CD4-positive, alpha-beta T cell (primary cell): ENCODE measurements at regions not wholly inside any gene's neighbourhood (a gene's known extent, or its start where the extent isn't known, plus 50 kb on each side); places are given as distances from the start of the nearest gene placed in this dataset.

Source experiments
- ATAC-seq: fragments of 200-7000 bp; cut with Tn5 transposase; one replicate; pipeline ENCODE4 v1.10.0; 2022; ENCODE audit warnings: mild to moderate bottlenecking; ENCODE audit not compliant: poor library complexity
- CTCF ChIA-PET: fragments of 350-600 bp; sonication (Branson Sonifier 250); formaldehyde crosslinking; loops from one replicate; lab custom pipeline; 2021; ENCODE audit warnings: antibody characterized with exemption, inconsistent platforms; lab: Charles Lee
- POLR2A ChIA-PET: fragments of 350-600 bp; sonication (Branson Sonifier 250); formaldehyde crosslinking; loops from one replicate; lab custom pipeline; 2021; ENCODE audit warnings: antibody characterized with exemption, inconsistent platforms; lab: Charles Lee
- DNase-seq, 14 experiments: peaks; one replicate each; pipeline ENCODE4 v3.0.0-alpha.2; 2013 to 2020; ENCODE audit warnings: mixed read lengths in 2 of 14
- H3K27ac ChIP-seq, 2 donors: one replicate each; pipeline versions ENCODE4 v1.5.1 to v1.7.0; 2013; ENCODE audit warnings: low read length in 2 of 2, low read depth in 1 of 2, mild to moderate bottlenecking in 1 of 2
- H3K27me3 ChIP-seq, 2 experiments: 1 replicate in 1 of 2; 2 replicates in 1 of 2; pipeline versions ENCODE4 v1.6.1 to v1.7.0; 2013; ENCODE audit warnings: low read length in 2 of 2, control low read depth in 1 of 2, mild to moderate bottlenecking in 1 of 2, moderate library complexity in 1 of 2; ENCODE audit not compliant: insufficient read depth in 2 of 2, control insufficient read depth in 1 of 2
- H3K36me3 ChIP-seq: one replicate; pipeline ENCODE4 v1.6.1; 2013; ENCODE audit warnings: low read length, control low read depth; ENCODE audit not compliant: insufficient read depth
- H3K4me1 ChIP-seq: one replicate; pipeline ENCODE4 v1.6.1; 2013; ENCODE audit warnings: low read length, control low read depth; ENCODE audit not compliant: insufficient read depth
- H3K4me3 ChIP-seq: one replicate; pipeline ENCODE4 v1.5.1; 2013; ENCODE audit warnings: mild to moderate bottlenecking, low read length, moderate library complexity
- H3K9me3 ChIP-seq, 2 experiments: 1 replicate in 1 of 2; 2 replicates in 1 of 2; pipeline versions ENCODE4 v1.6.1 to v1.7.0; 2013; ENCODE audit warnings: low read length in 2 of 2, mild to moderate bottlenecking in 2 of 2, control low read depth in 1 of 2, moderate library complexity in 1 of 2; ENCODE audit not compliant: control insufficient read depth in 1 of 2, insufficient read depth in 1 of 2
- H3K27ac Mint-ChIP-seq: one replicate; pipeline ENCODE4 v1.8.0; 2020; ENCODE audit warnings: mixed read lengths
- H3K27me3 Mint-ChIP-seq: one replicate; pipeline ENCODE4 v1.8.0; 2021; ENCODE audit warnings: mixed read lengths
- H3K36me3 Mint-ChIP-seq: one replicate; pipeline ENCODE4 v1.8.0; 2021; ENCODE audit warnings: low read depth, mixed read lengths
- H3K4me1 Mint-ChIP-seq: one replicate; pipeline ENCODE4 v1.8.0; 2021; ENCODE audit warnings: low read depth, mixed read lengths
- H3K4me3 Mint-ChIP-seq: one replicate; pipeline ENCODE4 v1.8.0; 2020; ENCODE audit warnings: mild to moderate bottlenecking, mixed read lengths
- H3K9me3 Mint-ChIP-seq: one replicate; pipeline ENCODE4 v1.8.0; 2020; ENCODE audit warnings: mixed read lengths
- CTCF ChIP-seq: fragments of 200-600 bp; IDR thresholded peaks from one replicate; pipeline ENCODE4 v1.8.0; 2022; ENCODE audit warnings: antibody characterized with exemption, mild to moderate bottlenecking
- intact Hi-C, 2 experiments: fragments of 100-400 bp; cut with DNase I in 1 of 2; cut with micrococcal nuclease in 1 of 2; formaldehyde crosslinking; loops; one replicate each; pipeline versions ENCODE4 v1.15.1 to v1.9.0; 2023 to 2025; cut with DNase I, micrococcal nuclease

- H3K27ac ChIP-seq = no peak overlapping the region
- no peaks in the 10 kb centered on the region for H3K27me3 Mint-ChIP-seq
- no peaks in the 10 kb centered on the region for H3K27me3 ChIP-seq
- H3K9me3 Mint-ChIP-seq = peaks cover 13% of the 10 kb centered on the region
- POLR2A ChIA-PET = no interaction called here
- H3K27ac Mint-ChIP-seq = no peak overlapping the region
- peaks cover 0 to 4% of the 10 kb centered on the region in 2 experiments for H3K9me3 ChIP-seq
- CTCF ChIA-PET = no interaction called here
- TF ChIP-seq CTCF = no peak
- H3K36me3 ChIP-seq = no peaks in the 10 kb centered on the region
- no peaks in the 10 kb centered on the region for H3K4me1 ChIP-seq
- no peak for ATAC-seq
- H3K4me3 Mint-ChIP-seq = no peak overlapping the region
- DNase-seq = no peak
- no peaks in the 10 kb centered on the region for H3K4me1 Mint-ChIP-seq
- no peak overlapping the region for H3K4me3 ChIP-seq
- intact Hi-C loops = no loop called here
- H3K36me3 Mint-ChIP-seq = no peaks in the 10 kb centered on the region
Measured at GRCh38 chr18:65269375-65269774, 481.4 kb upstream of the CDH7 start.

GRCh38 chr18:65265761-65266160 is 485.1 kb upstream of the CDH7 start:
- H3K9me3 ChIP-seq = peaks cover 0 to 4% of the 10 kb centered on the region in 2 experiments
- no peaks in the 10 kb centered on the region for H3K4me1 ChIP-seq
- H3K36me3 ChIP-seq = no peaks in the 10 kb centered on the region
- Mint-ChIP-seq H3K27ac (no peak overlapping the region), H3K4me3 (no peak overlapping the region), H3K9me3 (peaks cover 7% of the 10 kb centered on the region), H3K27me3 (no peaks in the 10 kb centered on the region), H3K4me1 (no peaks in the 10 kb centered on the region), H3K36me3 (no peaks in the 10 kb centered on the region)
- no peaks in the 10 kb centered on the region for H3K27me3 ChIP-seq
- no peak for DNase-seq
- TF ChIP-seq CTCF = no peak
- ATAC-seq = no peak
- no peak overlapping the region for H3K4me3 ChIP-seq
- ChIA-PET POLR2A (no interaction called here), CTCF (no interaction called here)
- H3K27ac ChIP-seq = no peak overlapping the region
- intact Hi-C loops = no loop called here

GRCh38 chr18:65260030-65260429 is 490.8 kb upstream of the CDH7 start:
- H3K27ac ChIP-seq = no peak overlapping the region
- Mint-ChIP-seq H3K9me3 (peaks cover 7% of the 10 kb centered on the region), H3K27me3 (no peaks in the 10 kb centered on the region), H3K4me1 (no peaks in the 10 kb centered on the region), H3K36me3 (no peaks in the 10 kb centered on the region), H3K4me3 (no peak overlapping the region), H3K27ac (no peak overlapping the region)
- POLR2A ChIA-PET = no interaction called here
- no peaks in the 10 kb centered on the region for H3K36me3 ChIP-seq
- peaks cover 0 to 2% of the 10 kb centered on the region in 2 experiments for H3K9me3 ChIP-seq
- intact Hi-C loops = no loop called here
- no peak for ATAC-seq
- CTCF ChIA-PET = no interaction called here
- TF ChIP-seq CTCF = no peak
- no peak overlapping the region for H3K4me3 ChIP-seq
- no peaks in the 10 kb centered on the region for H3K27me3 ChIP-seq
- no peak for DNase-seq
- no peaks in the 10 kb centered on the region for H3K4me1 ChIP-seq
